ENCODE measurements at regions not wholly inside any gene's neighbourhood (a gene's known extent, or its start where the extent isn't known, plus 50 kb on each side); places are given as distances from the start of the nearest gene placed in this dataset.

DNA sequence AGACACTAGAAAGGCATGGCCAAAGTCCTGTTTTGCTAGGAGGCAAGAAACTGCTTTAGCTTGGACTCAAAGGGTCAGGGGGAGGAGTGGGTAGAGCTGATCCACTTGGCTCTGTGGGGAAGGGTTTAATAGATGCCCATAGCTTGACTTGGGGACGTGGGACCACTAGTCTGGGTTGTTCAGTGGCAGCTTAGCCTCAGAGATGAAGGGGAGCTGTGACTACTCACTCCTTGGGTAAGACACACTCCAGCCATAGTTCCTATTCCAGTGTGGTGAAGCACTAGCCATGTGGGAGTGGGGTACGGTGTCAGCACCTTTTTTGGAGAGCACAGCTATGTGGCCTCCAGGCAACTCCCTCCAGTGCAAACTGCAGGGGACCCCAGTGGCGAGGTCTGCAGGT lies 257.3 kb downstream of the TMEM121 start:
- no peak overlapping the region for H3K27ac ChIP-seq (ENCODE audit: extremely low read length, insufficient read depth, low read length)
- DNase-seq (ENCODE audit: low spot score) (no peak), FAIRE-seq (no peak), ATAC-seq (no peak)
- ChIA-PET CTCF (ENCODE audit: low intra/inter-chr PET ratio, low total read pairs) (no interaction called here), POLR2A (no interaction called here)
- H3K4me1 ChIP-seq (ENCODE audit: insufficient read depth, low read length) = no peaks in the 10 kb centered on the region
- no peak for TF ChIP-seq BRD4 (CRISPR knock-in tag; IDR thresholded peaks at IDR 0.05)
- TF ChIP-seq ARID2 (CRISPR knock-in tag; IDR thresholded peaks at IDR 0.05; ENCODE audit: borderline replicate concordance) = no peak
- no peak for TF ChIP-seq ZNF142 (CRISPR knock-in tag; IDR thresholded peaks at IDR 0.05)
- no peak for TF ChIP-seq FOXJ3 (CRISPR knock-in tag; IDR thresholded peaks at IDR 0.05; ENCODE audit: borderline replicate concordance)
- no peak for TF ChIP-seq ASH2L (IDR thresholded peaks at IDR 0.05; ENCODE audit: insufficient read length, low read depth, low read length)
- no peak for TF ChIP-seq MIER2 (CRISPR knock-in tag; IDR thresholded peaks at IDR 0.05)
- TF ChIP-seq NFATC3 (CRISPR knock-in tag; IDR thresholded peaks at IDR 0.05) = no peak
- TF ChIP-seq, protein P1, sequence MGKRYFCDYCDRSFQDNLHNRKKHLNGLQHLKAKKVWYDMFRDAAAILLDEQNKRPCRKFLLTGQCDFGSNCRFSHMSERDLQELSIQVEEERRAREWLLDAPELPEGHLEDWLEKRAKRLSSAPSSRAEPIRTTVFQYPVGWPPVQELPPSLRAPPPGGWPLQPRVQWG (CRISPR knock-in tag; IDR thresholded peaks at IDR 0.05; ENCODE audit: borderline replicate concordance, low read depth) = no peak
- TF ChIP-seq NFE2L2 (IDR thresholded peaks at IDR 0.05; ENCODE audit: low read length) = no peak
- no peak for TF ChIP-seq MAZ (IDR thresholded peaks at IDR 0.05; ENCODE audit: borderline replicate concordance, low read depth, low read length)
- no peak for TF ChIP-seq MAZ (CRISPR knock-in tag; IDR thresholded peaks at IDR 0.05; ENCODE audit: low read depth)
- no peak for TF ChIP-seq ISX (CRISPR knock-in tag; conservative IDR thresholded peaks at IDR 0.05)
- no peak for TF ChIP-seq ZBTB14 (CRISPR knock-in tag; IDR thresholded peaks at IDR 0.05)
- no peak for TF ChIP-seq ZNF549 (CRISPR knock-in tag; IDR thresholded peaks at IDR 0.05)
- no peak for TF ChIP-seq HDAC1 (CRISPR knock-in tag; IDR thresholded peaks at IDR 0.05)
- no peak for TF ChIP-seq TRIM22 (IDR thresholded peaks at IDR 0.05)
- TF ChIP-seq, protein P2, sequence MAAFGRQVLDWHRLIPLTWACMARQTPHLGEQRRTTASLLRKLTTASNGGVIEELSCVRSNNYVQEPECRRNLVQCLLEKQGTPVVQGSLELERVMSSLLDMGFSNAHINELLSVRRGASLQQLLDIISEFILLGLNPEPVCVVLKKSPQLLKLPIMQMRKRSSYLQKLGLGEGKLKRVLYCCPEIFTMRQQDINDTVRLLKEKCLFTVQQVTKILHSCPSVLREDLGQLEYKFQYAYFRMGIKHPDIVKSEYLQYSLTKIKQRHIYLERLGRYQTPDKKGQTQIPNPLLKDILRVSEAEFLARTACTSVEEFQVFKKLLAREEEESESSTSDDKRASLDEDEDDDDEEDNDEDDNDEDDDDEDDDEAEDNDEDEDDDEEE (CRISPR knock-in tag; IDR thresholded peaks at IDR 0.05) = no peak
- no peak for TF ChIP-seq NCOA5 (CRISPR knock-in tag; IDR thresholded peaks at IDR 0.05)
- no peaks in the 10 kb centered on the region for H3K36me3 ChIP-seq (replicated peaks in 1 of 2; ENCODE audit: control insufficient read depth in 1 of 2, insufficient read depth in 2 of 2, low read length in 2 of 2)
- no TSS peak for BruUV-seq (replicated peaks)
- no peak overlapping the region for H3K9ac ChIP-seq (ENCODE audit: insufficient read depth, low read depth, low read length)
- H3K79me2 ChIP-seq (ENCODE audit: insufficient read depth, low read length) = no peaks in the 10 kb centered on the region
- WGBS (ENCODE audit: low lambda C conversion rate) = 8% methylated on average over 2 of the region's 3 CpGs
- H4K20me1 ChIP-seq (ENCODE audit: insufficient read depth, low read length) = no peaks in the 10 kb centered on the region
- in situ Hi-C loops (cut with HindIII; ENCODE audit: extremely low pct_ligation_motif_present, low pct_unique_long_range_greater_than_20kb) (no loop called here), intact Hi-C loops (cut with micrococcal nuclease; ENCODE audit: unreplicated experiment) (no loop called here)
- H3K27me3 ChIP-seq (ENCODE audit: control insufficient read depth in 1 of 2, insufficient read depth in 2 of 2, low read length in 2 of 2) = no peaks in the 10 kb centered on the region; a peak in 1 of 5 replicates
- no peak overlapping the region for H3K4me2 ChIP-seq (ENCODE audit: low read depth, low read length)
- peaks cover 22% of the 10 kb centered on the region for H3K9me3 ChIP-seq (ENCODE audit: low read length)
- no peak overlapping the region for H3K4me3 ChIP-seq (replicated peaks in 1 of 3; ENCODE audit: insufficient read depth in 1 of 3, low read depth in 2 of 3, low read length in 3 of 3)
- H2AFZ ChIP-seq (ENCODE audit: low read length) = no peak overlapping the region

All from HepG2 (cell line).